ENCODE measurements at regions not wholly inside any gene's neighbourhood (a gene's known extent, or its start where the extent isn't known, plus 50 kb on each side); places are given as distances from the start of the nearest gene placed in this dataset.

- H3K9ac ChIP-seq (ENCODE audit: low read length), result peak overlapping the region; percentile 14; the same call in 1 of the 2 replicates
- no peak overlapping the region for H3K4me3 ChIP-seq (ENCODE audit: low read length)
- intact Hi-C loops (cut with micrococcal nuclease), result loop anchor here (1.0 to 10.0 kb wide), 11 partner anchors 49 to 1009 kb away; partner anchors contain the start of gene CTSC
- no peaks in the 10 kb centered on the region for H3K27me3 ChIP-seq (ENCODE audit: low read length)
- DNase-seq, result peak; percentile 75
- BruUV-seq (replicated peaks), result no TSS peak
- H3K9me3 ChIP-seq (ENCODE audit: low read length), result no peaks in the 10 kb centered on the region
- TF ChIP-seq CTCF (conservative IDR thresholded peaks at IDR 0.05; ENCODE audit: low read depth, low read length) (peak; percentile 90), EZH2phosphoT487 (IDR thresholded peaks at IDR 0.05; ENCODE audit: borderline replicate concordance, low read length) (no peak)
- H3K36me3 ChIP-seq (ENCODE audit: low read depth, low read length), result no peaks in the 10 kb centered on the region
- H3K79me2 ChIP-seq (ENCODE audit: low read length), result no peaks in the 10 kb centered on the region
- CTCF ChIA-PET, result interaction anchor here (0.5 to 2.0 kb wide), 17 partner anchors 19 to 1008 kb away, joined by 3 to 18 read pairs (median 5); no protein-coding TSS in a partner anchor
- no peaks in the 10 kb centered on the region for H3F3A ChIP-seq (ENCODE audit: low read length, unreplicated experiment)
- peak overlapping the region; percentile 1; the same call in 1 of the 2 replicates for H3K27ac ChIP-seq (ENCODE audit: low read length)
- peaks cover 13% of the 10 kb centered on the region for H3K4me1 ChIP-seq (ENCODE audit: insufficient read depth, low read length)
- H3K9me2 ChIP-seq (replicated peaks; ENCODE audit: low read length), result no peaks in the 10 kb centered on the region
- ATAC-seq, result peak; percentile 77
- POLR2A ChIA-PET (ENCODE audit: unreplicated experiment), result no interaction called here
- no peaks in the 10 kb centered on the region for H4K20me1 ChIP-seq (ENCODE audit: low read length)
- H3K4me2 ChIP-seq (ENCODE audit: low read length), result peak overlapping the region; percentile 42
- no peak overlapping the region; the same call in 1 of the 2 replicates for H2AFZ ChIP-seq (ENCODE audit: low read length)
Observed at GRCh38 chr11:87878373-87878825, 296.8 kb downstream of the RAB38 start.

- H3K9me2 ChIP-seq (replicated peaks; ENCODE audit: low read length), result 0 out of 2 replicates have a peak, but pooled peaks cover 3% of the 10 kb centered on the region
- no peaks in the 10 kb centered on the region for H3K79me2 ChIP-seq (ENCODE audit: low read length)
- TF ChIP-seq CTCF (conservative IDR thresholded peaks at IDR 0.05; ENCODE audit: low read depth, low read length) (no peak), EZH2phosphoT487 (IDR thresholded peaks at IDR 0.05; ENCODE audit: borderline replicate concordance, low read length) (no peak), EZH2 (IDR thresholded peaks at IDR 0.05; ENCODE audit: low read length, unreplicated experiment) (no peak)
- no peaks in the 10 kb centered on the region for H3K9me3 ChIP-seq (ENCODE audit: low read length)
- no peaks in the 10 kb centered on the region for H3K4me1 ChIP-seq (ENCODE audit: insufficient read depth, low read length)
- no TSS peak for BruUV-seq (replicated peaks)
- no peak overlapping the region for H2AFZ ChIP-seq (ENCODE audit: low read length)
- intact Hi-C loops (cut with micrococcal nuclease), result loop anchor here (10.0 kb wide), 2 partner anchors 464 to 516 kb away; partner anchors contain the start of gene CTSC
- H3K36me3 ChIP-seq (ENCODE audit: low read depth, low read length), result no peaks in the 10 kb centered on the region
- no peaks in the 10 kb centered on the region for H4K20me1 ChIP-seq (ENCODE audit: low read length)
- ChIA-PET POLR2A (ENCODE audit: unreplicated experiment) (no interaction called here), CTCF (interaction anchor here (0.6 kb wide), 1 partner anchor 145 kb away, joined by 3 read pairs; no protein-coding TSS in a partner anchor)
- ATAC-seq (no peak), DNase-seq (no peak)
- no peak overlapping the region for H3K4me2 ChIP-seq (ENCODE audit: low read length)
- H3F3A ChIP-seq (ENCODE audit: low read length, unreplicated experiment), result no peaks in the 10 kb centered on the region
- no peak overlapping the region for H3K27ac ChIP-seq (ENCODE audit: low read length)
- no peak overlapping the region for H3K9ac ChIP-seq (ENCODE audit: low read length)
- H3K4me3 ChIP-seq (ENCODE audit: low read length), result no peak overlapping the region
- no peaks in the 10 kb centered on the region for H3K27me3 ChIP-seq (ENCODE audit: low read length)
Observed at GRCh38 chr11:87871056-87871455, 304.2 kb downstream of the RAB38 start.

- Histone ChIP-seq H3F3A (ENCODE audit: low read length, unreplicated experiment) (no peaks in the 10 kb centered on the region), H3K4me3 (ENCODE audit: low read length) (no peak overlapping the region), H3K4me2 (ENCODE audit: low read length) (no peak overlapping the region), H3K9me2 (replicated peaks; ENCODE audit: low read length) (0 out of 2 replicates have a peak, but pooled peaks cover 3% of the 10 kb centered on the region), H3K4me1 (ENCODE audit: insufficient read depth, low read length) (no peaks in the 10 kb centered on the region), H3K9ac (ENCODE audit: low read length) (no peak overlapping the region), H4K20me1 (ENCODE audit: low read length) (no peaks in the 10 kb centered on the region), H2AFZ (ENCODE audit: low read length) (no peak overlapping the region), H3K27me3 (ENCODE audit: low read length) (no peaks in the 10 kb centered on the region), H3K27ac (ENCODE audit: low read length) (no peak overlapping the region), H3K79me2 (ENCODE audit: low read length) (no peaks in the 10 kb centered on the region), H3K36me3 (ENCODE audit: low read depth, low read length) (no peaks in the 10 kb centered on the region), H3K9me3 (ENCODE audit: low read length) (no peaks in the 10 kb centered on the region)
- ChIA-PET CTCF (interaction anchor here (0.6 kb wide), 1 partner anchor 146 kb away, joined by 3 read pairs; no protein-coding TSS in a partner anchor), POLR2A (ENCODE audit: unreplicated experiment) (no interaction called here)
- no TSS peak for BruUV-seq (replicated peaks)
- intact Hi-C loops (cut with micrococcal nuclease), result loop anchor here (1.0 to 10.0 kb wide), 3 partner anchors 407 to 515 kb away; partner anchors contain the start of gene CTSC
- peak; percentile 32 for DNase-seq
- ATAC-seq, result peak; percentile 95
- TF ChIP-seq EZH2 (IDR thresholded peaks at IDR 0.05; ENCODE audit: low read length, unreplicated experiment), result no peak
- TF ChIP-seq EZH2phosphoT487 (IDR thresholded peaks at IDR 0.05; ENCODE audit: borderline replicate concordance, low read length), result no peak
- no peak for TF ChIP-seq CTCF (conservative IDR thresholded peaks at IDR 0.05; ENCODE audit: low read depth, low read length)
Observed at GRCh38 chr11:87870086-87870485, 305.2 kb downstream of the RAB38 start.

Measured in PC-3 (cell line).